SH-SY5Y (cell line): ENCODE measurements at regions not wholly inside any gene's neighbourhood (a gene's known extent, or its start where the extent isn't known, plus 50 kb on each side); places are given as distances from the start of the nearest gene placed in this dataset.

Experiments used
- GATA2 ChIP-seq: IDR thresholded peaks from 2 replicates; pipeline ENCODE4 v1.6.1; 2011; ENCODE audit warnings: mild to moderate bottlenecking, low read depth, low read length
- GATA3 ChIP-seq: IDR thresholded peaks from 2 replicates; pipeline ENCODE4 v1.6.1; 2011; ENCODE audit warnings: low read depth, mild to moderate bottlenecking, low read length, moderate library complexity

GRCh38 chr20:7389216-7389615 lies 551.0 kb downstream of the HAO1 start:
- TF ChIP-seq GATA2 (no peak), GATA3 (no peak)

GRCh38 chr20:7392542-7393206 lies 547.6 kb downstream of the HAO1 start:
- TF ChIP-seq GATA2 (no peak), GATA3 (no peak)

- TF ChIP-seq GATA3, result no peak
- TF ChIP-seq GATA2, result no peak
Observed at GRCh38 chr20:7399114-7399513, 541.1 kb downstream of the HAO1 start.

- TF ChIP-seq GATA3 (no peak), GATA2 (no peak)
Observed at GRCh38 chr20:7399575-7399974, 540.7 kb downstream of the HAO1 start.

GRCh38 chr20:7406671-7407070 lies 533.6 kb downstream of the HAO1 start:
- TF ChIP-seq GATA3 (no peak), GATA2 (no peak)

- no peak for TF ChIP-seq GATA2
- TF ChIP-seq GATA3, result no peak
Observed at GRCh38 chr20:7410150-7410549, 530.1 kb downstream of the HAO1 start.

GRCh38 chr20:7411075-7411474 lies 529.2 kb downstream of the HAO1 start:
- TF ChIP-seq GATA3 (no peak), GATA2 (no peak)

GRCh38 chr20:7415427-7415826 lies 524.8 kb downstream of the HAO1 start:
- TF ChIP-seq GATA2 (no peak), GATA3 (no peak)

GRCh38 chr20:7416382-7416781 lies 523.9 kb downstream of the HAO1 start:
- TF ChIP-seq GATA3, result no peak
- TF ChIP-seq GATA2, result no peak

GRCh38 chr20:7420345-7420744 lies 519.9 kb downstream of the HAO1 start:
- no peak for TF ChIP-seq GATA3
- no peak for TF ChIP-seq GATA2

- TF ChIP-seq GATA3, result no peak
- TF ChIP-seq GATA2, result no peak
Observed at GRCh38 chr20:7426890-7427496, 513.3 kb downstream of the HAO1 start.

GRCh38 chr20:7428946-7429345 lies 511.3 kb downstream of the HAO1 start:
- no peak for TF ChIP-seq GATA3
- TF ChIP-seq GATA2, result no peak

GRCh38 chr20:7432612-7433011 lies 507.6 kb downstream of the HAO1 start:
- TF ChIP-seq GATA3 (no peak), GATA2 (no peak)

- no peak for TF ChIP-seq GATA2
- no peak for TF ChIP-seq GATA3
Observed at GRCh38 chr20:7437311-7437710, 502.9 kb downstream of the HAO1 start.

- TF ChIP-seq GATA2 (no peak), GATA3 (no peak)
Observed at GRCh38 chr20:7449269-7449668, 491.0 kb downstream of the HAO1 start.

- TF ChIP-seq GATA2 (no peak), GATA3 (no peak)
Observed at GRCh38 chr20:7452890-7453289, 487.4 kb downstream of the HAO1 start.

GRCh38 chr20:7454047-7454446 lies 486.2 kb downstream of the HAO1 start:
- TF ChIP-seq GATA2 (no peak), GATA3 (no peak)
